ENCODE measurements at regions not wholly inside any gene's neighbourhood (a gene's known extent, or its start where the extent isn't known, plus 50 kb on each side); places are given as distances from the start of the nearest gene placed in this dataset.

DNA sequence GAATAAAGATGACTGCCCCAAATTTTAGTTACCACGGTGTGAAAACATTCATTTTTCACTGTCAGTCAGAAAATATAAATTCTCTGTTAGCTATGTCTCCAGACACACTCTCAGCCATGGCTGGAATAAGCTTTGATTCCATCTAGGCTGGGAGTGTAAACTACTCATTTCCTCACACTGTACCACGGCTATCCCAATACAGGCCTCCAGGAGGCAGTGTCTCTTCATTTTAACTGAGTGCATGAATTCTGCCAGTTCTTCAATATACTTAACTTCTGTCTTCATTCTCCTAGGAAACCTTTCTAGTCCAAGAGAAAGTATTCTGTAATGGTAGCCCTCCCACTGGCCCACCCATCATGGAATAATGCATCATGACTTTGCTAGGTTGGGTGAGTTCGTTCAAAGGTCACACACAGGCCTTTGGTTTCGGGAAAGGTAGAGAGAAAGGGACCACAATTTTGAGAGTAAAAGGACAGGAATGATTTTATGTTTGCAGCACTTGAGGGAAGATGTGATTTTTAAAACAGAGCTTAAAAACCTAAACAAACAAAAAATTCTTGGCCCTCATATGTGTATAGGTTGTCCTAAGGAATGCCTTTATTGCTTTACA lies 381.1 kb downstream of the SEC23A start (continued):
- TF ChIP-seq, protein P1, sequence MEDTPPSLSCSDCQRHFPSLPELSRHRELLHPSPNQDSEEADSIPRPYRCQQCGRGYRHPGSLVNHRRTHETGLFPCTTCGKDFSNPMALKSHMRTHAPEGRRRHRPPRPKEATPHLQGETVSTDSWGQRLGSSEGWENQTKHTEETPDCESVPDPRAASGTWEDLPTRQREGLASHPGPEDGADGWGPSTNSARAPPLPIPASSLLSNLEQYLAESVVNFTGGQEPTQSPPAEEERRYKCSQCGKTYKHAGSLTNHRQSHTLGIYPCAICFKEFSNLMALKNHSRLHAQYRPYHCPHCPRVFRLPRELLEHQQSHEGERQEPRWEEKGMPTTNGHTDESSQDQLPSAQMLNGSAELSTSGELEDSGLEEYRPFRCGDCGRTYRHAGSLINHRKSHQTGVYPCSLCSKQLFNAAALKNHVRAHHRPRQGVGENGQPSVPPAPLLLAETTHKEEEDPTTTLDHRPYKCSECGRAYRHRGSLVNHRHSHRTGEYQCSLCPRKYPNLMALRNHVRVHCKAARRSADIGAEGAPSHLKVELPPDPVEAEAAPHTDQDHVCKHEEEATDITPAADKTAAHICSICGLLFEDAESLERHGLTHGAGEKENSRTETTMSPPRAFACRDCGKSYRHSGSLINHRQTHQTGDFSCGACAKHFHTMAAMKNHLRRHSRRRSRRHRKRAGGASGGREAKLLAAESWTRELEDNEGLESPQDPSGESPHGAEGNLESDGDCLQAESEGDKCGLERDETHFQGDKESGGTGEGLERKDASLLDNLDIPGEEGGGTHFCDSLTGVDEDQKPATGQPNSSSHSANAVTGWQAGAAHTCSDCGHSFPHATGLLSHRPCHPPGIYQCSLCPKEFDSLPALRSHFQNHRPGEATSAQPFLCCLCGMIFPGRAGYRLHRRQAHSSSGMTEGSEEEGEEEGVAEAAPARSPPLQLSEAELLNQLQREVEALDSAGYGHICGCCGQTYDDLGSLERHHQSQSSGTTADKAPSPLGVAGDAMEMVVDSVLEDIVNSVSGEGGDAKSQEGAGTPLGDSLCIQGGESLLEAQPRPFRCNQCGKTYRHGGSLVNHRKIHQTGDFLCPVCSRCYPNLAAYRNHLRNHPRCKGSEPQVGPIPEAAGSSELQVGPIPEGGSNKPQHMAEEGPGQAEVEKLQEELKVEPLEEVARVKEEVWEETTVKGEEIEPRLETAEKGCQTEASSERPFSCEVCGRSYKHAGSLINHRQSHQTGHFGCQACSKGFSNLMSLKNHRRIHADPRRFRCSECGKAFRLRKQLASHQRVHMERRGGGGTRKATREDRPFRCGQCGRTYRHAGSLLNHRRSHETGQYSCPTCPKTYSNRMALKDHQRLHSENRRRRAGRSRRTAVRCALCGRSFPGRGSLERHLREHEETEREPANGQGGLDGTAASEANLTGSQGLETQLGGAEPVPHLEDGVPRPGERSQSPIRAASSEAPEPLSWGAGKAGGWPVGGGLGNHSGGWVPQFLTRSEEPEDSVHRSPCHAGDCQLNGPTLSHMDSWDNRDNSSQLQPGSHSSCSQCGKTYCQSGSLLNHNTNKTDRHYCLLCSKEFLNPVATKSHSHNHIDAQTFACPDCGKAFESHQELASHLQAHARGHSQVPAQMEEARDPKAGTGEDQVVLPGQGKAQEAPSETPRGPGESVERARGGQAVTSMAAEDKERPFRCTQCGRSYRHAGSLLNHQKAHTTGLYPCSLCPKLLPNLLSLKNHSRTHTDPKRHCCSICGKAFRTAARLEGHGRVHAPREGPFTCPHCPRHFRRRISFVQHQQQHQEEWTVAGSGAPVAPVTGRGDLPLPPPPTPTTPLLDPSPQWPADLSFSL (CRISPR knock-in tag; IDR thresholded peaks at IDR 0.05), result no peak
- no peak for TF ChIP-seq ATF1 (CRISPR knock-in tag; IDR thresholded peaks at IDR 0.05)
- TF ChIP-seq TOPORS (CRISPR knock-in tag; IDR thresholded peaks at IDR 0.05), result no peak
- no peak for TF ChIP-seq CBX2 (IDR thresholded peaks at IDR 0.05; ENCODE audit: low read depth, low read length)
- TF ChIP-seq CBX2 (CRISPR knock-in tag; IDR thresholded peaks at IDR 0.05; ENCODE audit: low read depth), result no peak
- TF ChIP-seq RAD21 (CRISPR knock-in tag; IDR thresholded peaks at IDR 0.05), result peak; percentile 79
- peak; percentile 64; the same call in 1 of the 2 replicates for TF ChIP-seq MIER3 (CRISPR knock-in tag; IDR thresholded peaks at IDR 0.05; ENCODE audit: borderline replicate concordance)
- no peak for TF ChIP-seq PPARG (CRISPR knock-in tag; conservative IDR thresholded peaks at IDR 0.05)
- TF ChIP-seq ZBTB38 (CRISPR knock-in tag; IDR thresholded peaks at IDR 0.05), result no peak
- TF ChIP-seq TBX2 (CRISPR knock-in tag; IDR thresholded peaks at IDR 0.05; ENCODE audit: borderline replicate concordance), result no peak
- no peak; the same call in 1 of the 2 replicates for TF ChIP-seq ZNF317 (CRISPR knock-in tag; IDR thresholded peaks at IDR 0.05)
- 0 out of 2 replicates have a peak, but pooled peaks have one; percentile 22 for TF ChIP-seq ZNF614 (CRISPR knock-in tag; IDR thresholded peaks at IDR 0.05; ENCODE audit: borderline replicate concordance)
- TF ChIP-seq KDM5A (IDR thresholded peaks at IDR 0.05; ENCODE audit: borderline replicate concordance, low read length), result no peak
- TF ChIP-seq SMARCC2 (IDR thresholded peaks at IDR 0.05), result no peak

All from HepG2 (cell line).